ENCODE measurements at regions not wholly inside any gene's neighbourhood (a gene's known extent, or its start where the extent isn't known, plus 50 kb on each side); places are given as distances from the start of the nearest gene placed in this dataset.

DNA sequence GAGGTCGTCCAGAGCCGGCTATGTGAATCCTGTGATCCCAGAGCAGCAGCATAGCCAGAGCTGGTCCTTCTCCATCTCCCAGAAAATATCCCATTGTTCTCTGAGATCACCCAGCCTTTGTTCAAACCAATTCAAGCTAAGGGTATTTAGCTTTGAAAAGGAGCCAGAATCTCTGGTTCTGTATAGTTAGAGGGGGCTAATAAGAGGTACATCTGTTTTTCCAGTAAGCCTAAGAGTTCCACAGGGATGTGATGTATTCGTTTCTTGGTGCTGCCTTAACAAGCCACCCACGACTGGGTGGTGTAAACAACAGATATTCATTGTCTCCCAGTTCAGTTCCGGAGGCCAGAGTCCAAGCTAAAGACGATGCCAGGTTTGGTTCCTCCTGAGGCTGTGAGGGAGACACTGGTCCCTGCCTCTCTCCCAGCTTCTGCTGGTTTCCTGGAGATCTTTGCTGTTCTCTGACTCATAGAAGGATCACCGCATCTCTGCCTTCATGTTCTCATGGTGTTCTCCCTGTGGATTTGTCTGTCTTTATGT is 344.8 kb downstream of the MTRR start:
- TF ChIP-seq, protein P1, sequence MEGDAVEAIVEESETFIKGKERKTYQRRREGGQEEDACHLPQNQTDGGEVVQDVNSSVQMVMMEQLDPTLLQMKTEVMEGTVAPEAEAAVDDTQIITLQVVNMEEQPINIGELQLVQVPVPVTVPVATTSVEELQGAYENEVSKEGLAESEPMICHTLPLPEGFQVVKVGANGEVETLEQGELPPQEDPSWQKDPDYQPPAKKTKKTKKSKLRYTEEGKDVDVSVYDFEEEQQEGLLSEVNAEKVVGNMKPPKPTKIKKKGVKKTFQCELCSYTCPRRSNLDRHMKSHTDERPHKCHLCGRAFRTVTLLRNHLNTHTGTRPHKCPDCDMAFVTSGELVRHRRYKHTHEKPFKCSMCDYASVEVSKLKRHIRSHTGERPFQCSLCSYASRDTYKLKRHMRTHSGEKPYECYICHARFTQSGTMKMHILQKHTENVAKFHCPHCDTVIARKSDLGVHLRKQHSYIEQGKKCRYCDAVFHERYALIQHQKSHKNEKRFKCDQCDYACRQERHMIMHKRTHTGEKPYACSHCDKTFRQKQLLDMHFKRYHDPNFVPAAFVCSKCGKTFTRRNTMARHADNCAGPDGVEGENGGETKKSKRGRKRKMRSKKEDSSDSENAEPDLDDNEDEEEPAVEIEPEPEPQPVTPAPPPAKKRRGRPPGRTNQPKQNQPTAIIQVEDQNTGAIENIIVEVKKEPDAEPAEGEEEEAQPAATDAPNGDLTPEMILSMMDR (IDR thresholded peaks at IDR 0.05), result no peak
- TF ChIP-seq POLR2A (IDR thresholded peaks at IDR 0.05), result no peak
